Endothelial cell of umbilical vein (primary cell): ENCODE measurements at regions not wholly inside any gene's neighbourhood (a gene's known extent, or its start where the extent isn't known, plus 50 kb on each side); places are given as distances from the start of the nearest gene placed in this dataset.

Source experiments
- EZH2 ChIP-seq: IDR thresholded peaks from 2 replicates; pipeline ENCODE4 v1.6.1; 2012; ENCODE audit warnings: borderline replicate concordance, low read depth, mild to moderate bottlenecking, moderate library complexity, low read length, inconsistent platforms; ENCODE audit not compliant: severe bottlenecking
- POLR2A ChIP-seq: IDR thresholded peaks from 2 replicates; pipeline ENCODE4 v1.6.1; 2012; ENCODE audit warnings: low read depth, mild to moderate bottlenecking, control low read depth, low read length
- TF ChIP-seq, protein P1 (sequence below), 2 donors: IDR thresholded peaks; 1 replicate in 1 of 2; 2 replicates in 1 of 2; pipeline ENCODE4 v1.5.1; 2011; ENCODE audit warnings: low read length in 2 of 2, mild to moderate bottlenecking in 2 of 2, moderate library complexity in 2 of 2, control low read depth in 1 of 2, inconsistent platforms in 1 of 2, low read depth in 1 of 2; ENCODE audit not compliant: insufficient read depth in 1 of 2; ENCODE audit errors: extremely low read depth in 1 of 2

DNA sequence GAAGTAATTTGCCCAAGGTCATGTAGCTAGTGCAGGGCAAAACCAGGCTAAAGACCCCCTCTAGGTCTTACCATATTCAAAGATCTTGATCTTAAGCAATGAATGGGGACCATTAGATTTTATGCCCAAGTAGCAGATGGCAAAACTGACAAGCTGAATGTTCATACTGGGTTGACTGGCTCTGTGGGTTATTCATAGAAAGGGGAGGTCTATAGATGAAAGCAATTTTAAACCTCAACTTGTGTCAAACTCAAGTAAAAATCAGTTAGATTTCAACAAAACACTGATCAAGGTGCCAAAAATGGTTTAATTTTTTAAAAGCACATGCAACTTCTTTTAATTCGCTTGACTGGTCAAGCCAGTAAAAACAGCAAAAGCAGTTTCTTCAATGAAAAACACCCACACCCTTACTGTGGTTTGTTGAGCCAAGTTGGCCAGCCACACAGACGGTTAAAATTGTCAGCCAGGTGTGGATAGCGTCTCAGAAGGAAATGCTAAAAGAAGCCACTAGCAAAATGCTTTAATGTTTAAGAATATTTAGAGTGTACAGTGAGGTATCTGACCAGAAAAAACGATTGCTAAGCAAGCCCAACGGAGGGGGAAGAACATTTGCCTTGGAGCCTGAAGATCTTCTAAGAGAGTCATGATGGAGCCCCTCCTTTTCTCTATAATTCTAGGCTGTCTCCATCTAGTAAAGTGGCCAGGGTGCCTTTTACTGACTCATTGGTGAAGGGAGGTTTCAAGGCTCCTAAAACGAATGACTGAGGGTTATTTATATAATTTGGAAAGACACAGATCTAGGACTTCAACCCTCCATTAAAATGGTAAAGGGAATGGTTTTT is 539.6 kb upstream of the CLINT1 start:
- TF ChIP-seq, protein P1, sequence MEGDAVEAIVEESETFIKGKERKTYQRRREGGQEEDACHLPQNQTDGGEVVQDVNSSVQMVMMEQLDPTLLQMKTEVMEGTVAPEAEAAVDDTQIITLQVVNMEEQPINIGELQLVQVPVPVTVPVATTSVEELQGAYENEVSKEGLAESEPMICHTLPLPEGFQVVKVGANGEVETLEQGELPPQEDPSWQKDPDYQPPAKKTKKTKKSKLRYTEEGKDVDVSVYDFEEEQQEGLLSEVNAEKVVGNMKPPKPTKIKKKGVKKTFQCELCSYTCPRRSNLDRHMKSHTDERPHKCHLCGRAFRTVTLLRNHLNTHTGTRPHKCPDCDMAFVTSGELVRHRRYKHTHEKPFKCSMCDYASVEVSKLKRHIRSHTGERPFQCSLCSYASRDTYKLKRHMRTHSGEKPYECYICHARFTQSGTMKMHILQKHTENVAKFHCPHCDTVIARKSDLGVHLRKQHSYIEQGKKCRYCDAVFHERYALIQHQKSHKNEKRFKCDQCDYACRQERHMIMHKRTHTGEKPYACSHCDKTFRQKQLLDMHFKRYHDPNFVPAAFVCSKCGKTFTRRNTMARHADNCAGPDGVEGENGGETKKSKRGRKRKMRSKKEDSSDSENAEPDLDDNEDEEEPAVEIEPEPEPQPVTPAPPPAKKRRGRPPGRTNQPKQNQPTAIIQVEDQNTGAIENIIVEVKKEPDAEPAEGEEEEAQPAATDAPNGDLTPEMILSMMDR (IDR thresholded peaks at IDR 0.05; ENCODE audit: extremely low read depth in 1 of 2, insufficient read depth in 1 of 2, low read depth in 1 of 2, low read length in 2 of 2), result no peak
- no peak for TF ChIP-seq EZH2
- TF ChIP-seq POLR2A, result no peak
